ENCODE measurements at regions not wholly inside any gene's neighbourhood (a gene's known extent, or its start where the extent isn't known, plus 50 kb on each side); places are given as distances from the start of the nearest gene placed in this dataset.

- no peaks in the 10 kb centered on the region for H3K27me3 ChIP-seq
- no peaks in the 10 kb centered on the region for H3K4me1 ChIP-seq
- intact Hi-C loops (cut with DNase I; ENCODE audit: low total_unique reads) = no loop called here
- H3K9me3 ChIP-seq = no peaks in the 10 kb centered on the region
- no peak overlapping the region for H3K27ac ChIP-seq
- no peak overlapping the region for H3K4me3 ChIP-seq
- no peak for DNase-seq
- no peaks in the 10 kb centered on the region for H3K36me3 ChIP-seq
- no peak for TF ChIP-seq CTCF (IDR thresholded peaks at IDR 0.05)
- TF ChIP-seq POLR2A (IDR thresholded peaks at IDR 0.05) = no peak
These were observed 78.8 kb downstream of the TET3 start for GRCh38 chr2:74063486-74063885.

- DNase-seq = no peak
- intact Hi-C loops (cut with DNase I; ENCODE audit: low total_unique reads) = no loop called here
- no peak for TF ChIP-seq POLR2A (IDR thresholded peaks at IDR 0.05)
- TF ChIP-seq CTCF (IDR thresholded peaks at IDR 0.05) = no peak
These were observed 80.7 kb downstream of the TET3 start for GRCh38 chr2:74065456-74065855.

GRCh38 chr2:74066491-74067203 is 81.1 kb downstream of the BOLA3 start:
- DNase-seq = no peak
- Histone ChIP-seq H3K4me3 (no peak overlapping the region), H3K27me3 (no peaks in the 10 kb centered on the region), H3K9me3 (no peaks in the 10 kb centered on the region), H3K4me1 (no peaks in the 10 kb centered on the region), H3K36me3 (no peaks in the 10 kb centered on the region), H3K27ac (no peak overlapping the region)
- no peak for TF ChIP-seq POLR2A (IDR thresholded peaks at IDR 0.05)
- TF ChIP-seq CTCF (IDR thresholded peaks at IDR 0.05) = no peak
- intact Hi-C loops (cut with DNase I; ENCODE audit: low total_unique reads) = no loop called here

More at GRCh38 chr2:74065456-74065855, 80.7 kb downstream of the TET3 start:
- no peaks in the 10 kb centered on the region for H3K9me3 ChIP-seq
- H3K36me3 ChIP-seq = no peaks in the 10 kb centered on the region
- no peaks in the 10 kb centered on the region for H3K27me3 ChIP-seq
- H3K4me3 ChIP-seq = no peak overlapping the region
- no peak overlapping the region for H3K27ac ChIP-seq
- H3K4me1 ChIP-seq = no peaks in the 10 kb centered on the region

GRCh38 chr2:74067221-74067747 is 80.4 kb downstream of the BOLA3 start:
- intact Hi-C loops (cut with DNase I; ENCODE audit: low total_unique reads) = no loop called here
- TF ChIP-seq POLR2A (IDR thresholded peaks at IDR 0.05) (no peak), CTCF (IDR thresholded peaks at IDR 0.05) (no peak)
- Histone ChIP-seq H3K27me3 (no peaks in the 10 kb centered on the region), H3K36me3 (no peaks in the 10 kb centered on the region), H3K4me1 (no peaks in the 10 kb centered on the region), H3K27ac (no peak overlapping the region), H3K4me3 (no peak overlapping the region), H3K9me3 (no peaks in the 10 kb centered on the region)
- no peak for DNase-seq

- intact Hi-C loops (cut with DNase I; ENCODE audit: low total_unique reads) = no loop called here
- no peak for TF ChIP-seq POLR2A (IDR thresholded peaks at IDR 0.05)
- no peak for TF ChIP-seq CTCF (IDR thresholded peaks at IDR 0.05)
- no peak overlapping the region for H3K27ac ChIP-seq
- no peaks in the 10 kb centered on the region for H3K4me1 ChIP-seq
- H3K9me3 ChIP-seq = no peaks in the 10 kb centered on the region
- no peak overlapping the region for H3K4me3 ChIP-seq
- no peak for DNase-seq
- no peaks in the 10 kb centered on the region for H3K27me3 ChIP-seq
- H3K36me3 ChIP-seq = no peaks in the 10 kb centered on the region
These were observed 76.7 kb downstream of the BOLA3 start for GRCh38 chr2:74070991-74071390.
